HCT116 (cell line): ENCODE measurements at regions not wholly inside any gene's neighbourhood (a gene's known extent, or its start where the extent isn't known, plus 50 kb on each side); places are given as distances from the start of the nearest gene placed in this dataset.

Experiments used
- ATAC-seq: fragments of 200-7000 bp; cut with Tn5 transposase; 2 replicates; pipeline ENCODE4 v1.9.1; 2020; ENCODE audit warnings: mild to moderate bottlenecking, moderate library complexity
- BruUV-seq: library from RNA; stranded (reverse); fragments of 400-500 nt; replicated peaks from 2 replicates; lab custom pipeline; 2021; lab: Mats Ljungman, UMichigan
- CTCF ChIA-PET: fragments of 300-600 bp; sonication (Branson Sonifier 250); formaldehyde crosslinking; loops from one replicate; lab custom pipeline; 2021; ENCODE audit warnings: antibody characterized with exemption; lab: Charles Lee
- POLR2A ChIA-PET: fragments of 300-600, 350-600 bp; sonication (Branson Sonifier 250); formaldehyde crosslinking; loops from one replicate; lab custom pipeline; 2021; ENCODE audit warnings: antibody characterized with exemption; lab: Charles Lee
- RAD21 ChIA-PET, 2 experiments: fragments of 300-600 bp; sonication (Branson Sonifier 250); formaldehyde crosslinking; loops; one replicate each; lab custom pipeline; 2023; ENCODE audit warnings: low total read pairs in 2 of 2; ENCODE audit not compliant: uncharacterized antibody in 2 of 2, unreplicated experiment in 2 of 2, low non-redundant PET in 1 of 2; lab: Charles Lee
- DNase-seq: peaks from one replicate; pipeline ENCODE4 v3.0.0-alpha.2; 2010; ENCODE audit warnings: low read depth, low spot score
- H2AFZ ChIP-seq: fragments of 200-600 bp; shearing (Covaris generic), sonication (generic); 2 replicates; pipeline ENCODE4 v1.6.1; 2017; ENCODE audit warnings: low read depth, mixed run types, mixed read lengths, antibody characterized with exemption, low read length; ENCODE audit not compliant: poor library complexity, severe bottlenecking
- H3K27ac ChIP-seq: 2 replicates; pipeline ENCODE4 v1.5.1; 2012; ENCODE audit warnings: low read depth, low read length
- H3K27me3 ChIP-seq: fragments of 200-600 bp; sonication (generic); 2 replicates; pipeline ENCODE4 v1.6.1; 2016; ENCODE audit warnings: mixed run types, low read length, mixed read lengths; ENCODE audit not compliant: insufficient read depth
- H3K36me3 ChIP-seq, 2 experiments: fragments of 200-500 bp in 1 of 2; fragments of 200-600 bp in 1 of 2; sonication (Bioruptor generic) in 1 of 2; sonication (generic) in 1 of 2; 2 replicates each; pipeline versions ENCODE4 v1.5.1 to v1.6.1; 2014 to 2016; ENCODE audit warnings: low read length in 2 of 2, inconsistent platforms in 1 of 2, mixed read lengths in 1 of 2, mixed run types in 1 of 2; ENCODE audit not compliant: insufficient read depth in 2 of 2, control insufficient read depth in 1 of 2
- H3K4me1 ChIP-seq, 2 experiments: fragments of 200-600 bp in 1 of 2; sonication (generic) in 1 of 2; 2 replicates each; pipeline versions ENCODE4 v1.5.1 to v1.6.1; 2012 to 2017; ENCODE audit warnings: low read length in 2 of 2, inconsistent platforms in 1 of 2, mild to moderate bottlenecking in 1 of 2, mixed read lengths in 1 of 2, mixed run types in 1 of 2, moderate library complexity in 1 of 2; ENCODE audit not compliant: insufficient read depth in 2 of 2, control insufficient read depth in 1 of 2
- H3K4me2 ChIP-seq: fragments of 200-600 bp; sonication (generic); 2 replicates; pipeline ENCODE4 v1.6.1; 2017; ENCODE audit warnings: mixed run types, low read length, mixed read lengths
- H3K4me3 ChIP-seq, 2 experiments: fragments of 200-600 bp in 1 of 2; sonication (generic) in 1 of 2; replicated peaks in 1 of 2; 2 replicates each; pipeline ENCODE4 v1.5.1; 2011 to 2016; ENCODE audit warnings: low read length in 2 of 2, control low read depth in 1 of 2, low read depth in 1 of 2, mild to moderate bottlenecking in 1 of 2, mixed read lengths in 1 of 2, mixed run types in 1 of 2
- H3K79me2 ChIP-seq: fragments of 200-600 bp; sonication (generic); 2 replicates; pipeline ENCODE4 v1.6.1; 2017; ENCODE audit warnings: mild to moderate bottlenecking, mixed run types, low read length, moderate library complexity, mixed read lengths; ENCODE audit not compliant: insufficient read depth
- H3K9ac ChIP-seq: fragments of 200-600 bp; sonication (generic); 2 replicates; pipeline ENCODE4 v1.6.1; 2016; ENCODE audit warnings: low read length, mixed read lengths
- H3K9me2 ChIP-seq: fragments of 200-600 bp; sonication (generic), shearing (Covaris generic); 2 replicates; pipeline ENCODE4 v1.6.1; 2017; ENCODE audit warnings: mixed run types, mild to moderate bottlenecking, moderate library complexity; ENCODE audit not compliant: insufficient read depth
- H3K9me3 ChIP-seq, 2 experiments: fragments of 200-500 bp in 1 of 2; fragments of 200-600 bp in 1 of 2; sonication (Bioruptor generic) in 1 of 2; sonication (generic) in 1 of 2; 2 replicates each; pipeline ENCODE4 v1.6.1; 2014 to 2017; ENCODE audit warnings: low read length in 2 of 2, mixed read lengths in 2 of 2, inconsistent platforms in 1 of 2, low read depth in 1 of 2, mild to moderate bottlenecking in 1 of 2, mixed run types in 1 of 2, moderate library complexity in 1 of 2; ENCODE audit not compliant: control insufficient read depth in 1 of 2, insufficient read depth in 1 of 2
- H4K20me1 ChIP-seq: fragments of 200-600 bp; sonication (generic), shearing (Covaris generic); 2 replicates; pipeline ENCODE4 v1.6.1; 2017; ENCODE audit warnings: mixed run types, mild to moderate bottlenecking, moderate library complexity; ENCODE audit not compliant: insufficient read depth
- ATF3 ChIP-seq: IDR thresholded peaks from 2 replicates; pipeline ENCODE4 v1.6.1; 2012
- CEBPB ChIP-seq: IDR thresholded peaks from 2 replicates; pipeline ENCODE4 v1.6.1; 2012; ENCODE audit warnings: low read depth
- CTCF ChIP-seq, 3 experiments: fragments of 200-600 bp in 1 of 3; sonication (generic) in 1 of 3; IDR thresholded peaks in 2 of 3; conservative IDR thresholded peaks in 1 of 3; 2 replicates each; pipeline ENCODE4 v1.5.1; 2012 to 2017; ENCODE audit warnings: low read depth in 2 of 3, low read length in 2 of 3, antibody characterized with exemption in 1 of 3, borderline replicate concordance in 1 of 3, control low read depth in 1 of 3, mild to moderate bottlenecking in 1 of 3, mixed read lengths in 1 of 3, mixed run types in 1 of 3, moderate library complexity in 1 of 3; ENCODE audit not compliant: insufficient read depth in 1 of 3
- ELF1 ChIP-seq: IDR thresholded peaks from 2 replicates; pipeline ENCODE4 v1.6.1; 2012; ENCODE audit warnings: low read depth, borderline replicate concordance
- JUND ChIP-seq: IDR thresholded peaks from 2 replicates; pipeline ENCODE4 v1.6.1; 2012
- MAX ChIP-seq: IDR thresholded peaks from 2 replicates; pipeline ENCODE4 v1.6.1; 2012
- POLR2A ChIP-seq: IDR thresholded peaks from 2 replicates; pipeline ENCODE4 v1.7.0; 2011; ENCODE audit warnings: borderline replicate concordance; ENCODE audit not compliant: insufficient read depth, insufficient read length; ENCODE audit errors: extremely low read depth
- RAD21 ChIP-seq: IDR thresholded peaks from 2 replicates; pipeline ENCODE4 v1.6.1; 2012; ENCODE audit warnings: low read depth, mild to moderate bottlenecking
- REST ChIP-seq: IDR thresholded peaks from 2 replicates; pipeline ENCODE4 v1.6.1; 2012; ENCODE audit warnings: low read depth
- SP1 ChIP-seq: IDR thresholded peaks from 2 replicates; pipeline ENCODE4 v1.6.1; 2012; ENCODE audit warnings: low read depth
- SRF ChIP-seq: IDR thresholded peaks from 2 replicates; pipeline ENCODE4 v1.6.1; 2012; ENCODE audit warnings: low read depth
- ZBTB33 ChIP-seq: IDR thresholded peaks from 2 replicates; pipeline ENCODE4 v1.6.1; 2011; ENCODE audit warnings: mild to moderate bottlenecking, low read length, moderate library complexity; ENCODE audit not compliant: insufficient replicate concordance; ENCODE audit errors: extremely low read depth
- ZFX ChIP-seq: fragments of 450-650 bp; IDR thresholded peaks from 2 replicates; pipeline ENCODE4 v1.6.1; 2017
- ZNF274 ChIP-seq: fragments of 200-500 bp; sonication (Bioruptor generic); IDR thresholded peaks from 2 replicates; pipeline ENCODE4 v1.6.1; 2014; ENCODE audit warnings: mild to moderate bottlenecking, low read depth, low read length, inconsistent platforms
- intact Hi-C: fragments of 100-400 bp; cut with micrococcal nuclease; formaldehyde crosslinking; loops from 2 replicates; pipeline ENCODE4 v1.10.0; 2022

- TF ChIP-seq SRF (no peak), ZFX (no peak), ZBTB33 (no peak), POLR2A (no peak)
Measured at GRCh38 chr2:75408771-75409170, 152.0 kb downstream of the EVA1A start (continued).

GRCh38 chr2:75407038-75407530 is 153.7 kb downstream of the EVA1A start:
- no peaks in the 10 kb centered on the region for H3K36me3 ChIP-seq
- TF ChIP-seq JUND (no peak), MAX (no peak), ZFX (no peak), CTCF (IDR thresholded peaks at IDR 0.05 in 2 of 3, conservative IDR thresholded peaks at IDR 0.05 in 1 of 3; ENCODE audit: borderline replicate concordance in 1 of 3, insufficient read depth in 1 of 3, low read depth in 2 of 3, low read length in 2 of 3) (no peak), ZNF274 (no peak), CEBPB (no peak), ZBTB33 (no peak), RAD21 (no peak), REST (no peak), SP1 (no peak), ATF3 (no peak), POLR2A (no peak), SRF (no peak), ELF1 (no peak)
- no peak for ATAC-seq
- intact Hi-C loops, result no loop called here
- H3K27ac ChIP-seq, result no peak overlapping the region
- H3K9me2 ChIP-seq, result no peaks in the 10 kb centered on the region
- DNase-seq, result no peak
- H3K79me2 ChIP-seq, result no peaks in the 10 kb centered on the region
- H3K9ac ChIP-seq, result no peak overlapping the region
- H3K4me2 ChIP-seq, result no peak overlapping the region
- H3K4me1 ChIP-seq, result no peaks in the 10 kb centered on the region
- no peaks in the 10 kb centered on the region for H4K20me1 ChIP-seq
- POLR2A ChIA-PET, result no interaction called here
- H3K9me3 ChIP-seq, result no peaks in the 10 kb centered on the region
- RAD21 ChIA-PET, result no interaction called here
- no TSS peak for BruUV-seq
- peaks cover 47% of the 10 kb centered on the region for H3K27me3 ChIP-seq
- CTCF ChIA-PET, result no interaction called here
- H3K4me3 ChIP-seq, result no peak overlapping the region
- H2AFZ ChIP-seq, result no peak overlapping the region
